Progenitor cell of endocrine pancreas (in vitro differentiated cells): ENCODE measurements at regions not wholly inside any gene's neighbourhood (a gene's known extent, or its start where the extent isn't known, plus 50 kb on each side); places are given as distances from the start of the nearest gene placed in this dataset.

ENCODE experiments used
- DNase-seq: peaks from one replicate; pipeline ENCODE4 v3.0.0; 2021; ENCODE audit warnings: low spot score; ENCODE audit not compliant: unreplicated experiment
- H3K27ac Mint-ChIP-seq: 2 replicates; pipeline ENCODE4 v1.8.0; 2021; ENCODE audit warnings: mild to moderate bottlenecking, moderate library complexity, mixed read lengths
- H3K27me3 Mint-ChIP-seq: 2 replicates; pipeline ENCODE4 v1.8.0; 2021; ENCODE audit warnings: mixed read lengths
- H3K36me3 Mint-ChIP-seq: 2 replicates; pipeline ENCODE4 v1.8.0; 2022; ENCODE audit warnings: mixed read lengths; ENCODE audit not compliant: insufficient read depth
- H3K4me1 Mint-ChIP-seq: 2 replicates; pipeline ENCODE4 v1.8.0; 2021; ENCODE audit warnings: low read depth, mixed read lengths
- H3K4me3 Mint-ChIP-seq: 2 replicates; pipeline ENCODE4 v1.8.0; 2021; ENCODE audit warnings: low read depth, mild to moderate bottlenecking, moderate library complexity, mixed read lengths
- H3K9me3 Mint-ChIP-seq: 2 replicates; pipeline ENCODE4 v1.8.0; 2021; ENCODE audit warnings: low read depth, mixed read lengths
- CTCF ChIP-seq: fragments of 200-600 bp; sonication (generic); IDR thresholded peaks from one replicate; pipeline ENCODE4 v1.5.0; 2021; ENCODE audit warnings: antibody characterized with exemption, mild to moderate bottlenecking; ENCODE audit not compliant: unreplicated experiment

- TF ChIP-seq CTCF, result no peak
- Mint-ChIP-seq H3K27ac (no peak overlapping the region), H3K9me3 (peaks cover 2% of the 10 kb centered on the region), H3K36me3 (no peaks in the 10 kb centered on the region), H3K4me1 (peaks cover 13% of the 10 kb centered on the region), H3K27me3 (peaks cover 46% of the 10 kb centered on the region), H3K4me3 (no peak overlapping the region)
- DNase-seq, result no peak
Observed at GRCh38 chr16:54417384-54417783, 130.8 kb upstream of the IRX3 start.

GRCh38 chr16:54414671-54415070 lies 128.1 kb upstream of the IRX3 start:
- H3K36me3 Mint-ChIP-seq, result no peaks in the 10 kb centered on the region
- peaks cover 2% of the 10 kb centered on the region for H3K9me3 Mint-ChIP-seq
- H3K4me1 Mint-ChIP-seq, result peaks cover 13% of the 10 kb centered on the region
- H3K27ac Mint-ChIP-seq, result no peak overlapping the region
- peaks cover 49% of the 10 kb centered on the region for H3K27me3 Mint-ChIP-seq
- no peak for TF ChIP-seq CTCF
- no peak for DNase-seq
- H3K4me3 Mint-ChIP-seq, result no peak overlapping the region

- peaks cover 49% of the 10 kb centered on the region for H3K27me3 Mint-ChIP-seq
- H3K36me3 Mint-ChIP-seq, result no peaks in the 10 kb centered on the region
Observed at GRCh38 chr16:54412777-54413455, 126.3 kb upstream of the IRX3 start.

GRCh38 chr16:54412037-54412436 lies 125.5 kb upstream of the IRX3 start:
- no peak for TF ChIP-seq CTCF
- peaks cover 3% of the 10 kb centered on the region for H3K4me1 Mint-ChIP-seq
- peaks cover 2% of the 10 kb centered on the region for H3K9me3 Mint-ChIP-seq
- H3K27ac Mint-ChIP-seq, result no peak overlapping the region
- no peak for DNase-seq
- H3K27me3 Mint-ChIP-seq, result peaks cover 53% of the 10 kb centered on the region
- H3K36me3 Mint-ChIP-seq, result no peaks in the 10 kb centered on the region
- no peak overlapping the region for H3K4me3 Mint-ChIP-seq

More at GRCh38 chr16:54412777-54413455, 126.3 kb upstream of the IRX3 start:
- Mint-ChIP-seq H3K4me1 (peaks cover 4% of the 10 kb centered on the region), H3K9me3 (peaks cover 2% of the 10 kb centered on the region), H3K4me3 (no peak overlapping the region), H3K27ac (no peak overlapping the region)
- no peak for TF ChIP-seq CTCF
- no peak for DNase-seq

- Mint-ChIP-seq H3K9me3 (peaks cover 2% of the 10 kb centered on the region), H3K27ac (no peak overlapping the region), H3K27me3 (peaks cover 53% of the 10 kb centered on the region), H3K36me3 (no peaks in the 10 kb centered on the region), H3K4me1 (peaks cover 3% of the 10 kb centered on the region), H3K4me3 (no peak overlapping the region)
- DNase-seq, result no peak
- TF ChIP-seq CTCF, result no peak
Observed at GRCh38 chr16:54411544-54411943, 125.0 kb upstream of the IRX3 start.
